ENCODE measurements at regions not wholly inside any gene's neighbourhood (a gene's known extent, or its start where the extent isn't known, plus 50 kb on each side); places are given as distances from the start of the nearest gene placed in this dataset.
"Not testable (repeated sequence)": the region's sequence is repeated elsewhere in the genome, so short reads cannot be mapped to it uniquely, and the experiment has no call there.

GRCh38 chr3:110686701-110687100, 384.9 kb upstream of the NECTIN3 start:
- no peak for DNase-seq
- Histone ChIP-seq H3K4me1 (no peaks in the 10 kb centered on the region), H3K27ac (no peak overlapping the region), H3K9me3 (no peaks in the 10 kb centered on the region), H3K36me3 (no peaks in the 10 kb centered on the region), H3K27me3 (no peaks in the 10 kb centered on the region), H3K4me3 (replicated peaks in 1 of 3) (no peak overlapping the region)
- WGBS, 2 donors: 79 to 82% methylated on average over 3 of the region's 3 CpGs
- TF ChIP-seq CTCF (IDR thresholded peaks at IDR 0.05): no peak
- TF ChIP-seq POLR2A (IDR thresholded peaks at IDR 0.05): no peak
- intact Hi-C loops (cut with DNase I): no loop called here

GRCh38 chr3:110687138-110687537, 384.5 kb upstream of the NECTIN3 start:
- H3K9me3 ChIP-seq: no peaks in the 10 kb centered on the region
- no peaks in the 10 kb centered on the region for H3K4me1 ChIP-seq
- H3K36me3 ChIP-seq: no peaks in the 10 kb centered on the region
- intact Hi-C loops (cut with DNase I): no loop called here
- no peak for TF ChIP-seq POLR2A (IDR thresholded peaks at IDR 0.05)
- no peak for TF ChIP-seq CTCF (IDR thresholded peaks at IDR 0.05)
- H3K4me3 ChIP-seq (replicated peaks in 1 of 3): no peak overlapping the region
- no peak for DNase-seq
- H3K27ac ChIP-seq: no peak overlapping the region
- no peaks in the 10 kb centered on the region for H3K27me3 ChIP-seq

GRCh38 chr3:110697961-110698360, 373.7 kb upstream of the NECTIN3 start:
- no peak overlapping the region for H3K4me3 ChIP-seq (replicated peaks in 1 of 3)
- no peaks in the 10 kb centered on the region for H3K4me1 ChIP-seq
- TF ChIP-seq POLR2A (IDR thresholded peaks at IDR 0.05): no peak
- no peak for TF ChIP-seq CTCF (IDR thresholded peaks at IDR 0.05)
- DNase-seq: no peak
- intact Hi-C loops (cut with DNase I): no loop called here
- whole genome bisulfite sequencing, 2 donors: 73 to 79% methylated on average over 4 of the region's 4 CpGs
- no peaks in the 10 kb centered on the region for H3K9me3 ChIP-seq
- no peaks in the 10 kb centered on the region for H3K27me3 ChIP-seq
- no peaks in the 10 kb centered on the region for H3K36me3 ChIP-seq
- H3K27ac ChIP-seq: no peak overlapping the region

- H3K9me3 ChIP-seq; H3K4me3 ChIP-seq (replicated peaks in 1 of 3); intact Hi-C loops (cut with DNase I); H3K4me1 ChIP-seq; H3K27me3 ChIP-seq; H3K36me3 ChIP-seq; H3K27ac ChIP-seq; DNase-seq: not testable (repeated sequence)
Measured at GRCh38 chr3:110704332-110704731, 367.3 kb upstream of the NECTIN3 start.

- WGBS, 2 donors: 93 to 96% methylated on average over 1 of the region's 1 CpG
- no peak overlapping the region for H3K27ac ChIP-seq
- H3K36me3 ChIP-seq: no peaks in the 10 kb centered on the region
- DNase-seq: no peak
- no peaks in the 10 kb centered on the region for H3K4me1 ChIP-seq
- no peak for TF ChIP-seq POLR2A (IDR thresholded peaks at IDR 0.05)
- TF ChIP-seq CTCF (IDR thresholded peaks at IDR 0.05): no peak
- H3K9me3 ChIP-seq: no peaks in the 10 kb centered on the region
- no peaks in the 10 kb centered on the region for H3K27me3 ChIP-seq
- intact Hi-C loops (cut with DNase I): no loop called here
- no peak overlapping the region for H3K4me3 ChIP-seq (replicated peaks in 1 of 3)
Measured at GRCh38 chr3:110708156-110708555, 363.5 kb upstream of the NECTIN3 start.

GRCh38 chr3:110710156-110710555, 361.5 kb upstream of the NECTIN3 start:
- Histone ChIP-seq H3K4me3 (replicated peaks in 1 of 3) (no peak overlapping the region), H3K36me3 (no peaks in the 10 kb centered on the region), H3K27ac (no peak overlapping the region), H3K4me1 (no peaks in the 10 kb centered on the region), H3K27me3 (no peaks in the 10 kb centered on the region), H3K9me3 (no peaks in the 10 kb centered on the region)
- intact Hi-C loops (cut with DNase I): no loop called here
- no peak for DNase-seq
- TF ChIP-seq POLR2A (IDR thresholded peaks at IDR 0.05): no peak
- 89 to 93% methylated on average over 7 of the region's 7 CpGs for WGBS, 2 donors
